ENCODE measurements at regions not wholly inside any gene's neighbourhood (a gene's known extent, or its start where the extent isn't known, plus 50 kb on each side); places are given as distances from the start of the nearest gene placed in this dataset.

DNA sequence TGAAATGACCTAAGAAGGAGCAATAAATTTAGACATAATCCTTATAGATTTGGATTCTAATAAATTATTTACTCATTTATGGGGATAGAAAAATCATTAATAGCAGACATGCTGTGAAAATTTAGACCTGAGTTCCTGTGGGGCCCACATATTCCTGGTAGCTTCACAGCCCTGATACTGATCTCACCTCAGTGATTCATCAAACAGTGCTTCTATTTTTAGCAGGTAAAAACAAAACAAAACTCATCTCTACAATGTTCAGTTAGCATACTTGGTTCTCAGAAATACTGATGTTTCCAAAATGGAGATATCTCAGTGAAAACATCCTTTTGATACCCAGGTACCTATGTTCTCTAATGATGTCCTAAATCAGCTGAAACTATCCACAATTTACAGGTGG, 841.1 kb upstream of the SORCS1 start:
- H3K4me2 ChIP-seq (ENCODE audit: low read length): no peak overlapping the region
- no peak overlapping the region for H3K4me3 ChIP-seq (ENCODE audit: low read length)
- H3K9me3 ChIP-seq (ENCODE audit: low read length): no peaks in the 10 kb centered on the region
- no peaks in the 10 kb centered on the region for H3K36me3 ChIP-seq (ENCODE audit: insufficient read depth, low read length)
- H4K20me1 ChIP-seq (ENCODE audit: insufficient read depth): no peaks in the 10 kb centered on the region
- H3K27me3 ChIP-seq (ENCODE audit: insufficient read depth, low read depth, low read length): no peaks in the 10 kb centered on the region
- TF ChIP-seq SMC3 (conservative IDR thresholded peaks at IDR 0.05; ENCODE audit: poor library complexity) (no peak), EP300 (conservative IDR thresholded peaks at IDR 0.05; ENCODE audit: poor library complexity, severe bottlenecking) (no peak), POLR2AphosphoS5 (IDR thresholded peaks at IDR 0.05) (no peak), TAF1 (IDR thresholded peaks at IDR 0.05; ENCODE audit: low read depth) (no peak), RAD21 (conservative IDR thresholded peaks at IDR 0.05) (no peak), EZH2 (IDR thresholded peaks at IDR 0.05; ENCODE audit: borderline replicate concordance, insufficient read depth, low read length, poor library complexity, severe bottlenecking) (no peak), MXI1 (conservative IDR thresholded peaks at IDR 0.05; ENCODE audit: poor library complexity, severe bottlenecking) (no peak)
- TF ChIP-seq, protein P1, sequence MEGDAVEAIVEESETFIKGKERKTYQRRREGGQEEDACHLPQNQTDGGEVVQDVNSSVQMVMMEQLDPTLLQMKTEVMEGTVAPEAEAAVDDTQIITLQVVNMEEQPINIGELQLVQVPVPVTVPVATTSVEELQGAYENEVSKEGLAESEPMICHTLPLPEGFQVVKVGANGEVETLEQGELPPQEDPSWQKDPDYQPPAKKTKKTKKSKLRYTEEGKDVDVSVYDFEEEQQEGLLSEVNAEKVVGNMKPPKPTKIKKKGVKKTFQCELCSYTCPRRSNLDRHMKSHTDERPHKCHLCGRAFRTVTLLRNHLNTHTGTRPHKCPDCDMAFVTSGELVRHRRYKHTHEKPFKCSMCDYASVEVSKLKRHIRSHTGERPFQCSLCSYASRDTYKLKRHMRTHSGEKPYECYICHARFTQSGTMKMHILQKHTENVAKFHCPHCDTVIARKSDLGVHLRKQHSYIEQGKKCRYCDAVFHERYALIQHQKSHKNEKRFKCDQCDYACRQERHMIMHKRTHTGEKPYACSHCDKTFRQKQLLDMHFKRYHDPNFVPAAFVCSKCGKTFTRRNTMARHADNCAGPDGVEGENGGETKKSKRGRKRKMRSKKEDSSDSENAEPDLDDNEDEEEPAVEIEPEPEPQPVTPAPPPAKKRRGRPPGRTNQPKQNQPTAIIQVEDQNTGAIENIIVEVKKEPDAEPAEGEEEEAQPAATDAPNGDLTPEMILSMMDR (IDR thresholded peaks at IDR 0.05; ENCODE audit: poor library complexity, severe bottlenecking): no peak
- TF ChIP-seq, protein P2, sequence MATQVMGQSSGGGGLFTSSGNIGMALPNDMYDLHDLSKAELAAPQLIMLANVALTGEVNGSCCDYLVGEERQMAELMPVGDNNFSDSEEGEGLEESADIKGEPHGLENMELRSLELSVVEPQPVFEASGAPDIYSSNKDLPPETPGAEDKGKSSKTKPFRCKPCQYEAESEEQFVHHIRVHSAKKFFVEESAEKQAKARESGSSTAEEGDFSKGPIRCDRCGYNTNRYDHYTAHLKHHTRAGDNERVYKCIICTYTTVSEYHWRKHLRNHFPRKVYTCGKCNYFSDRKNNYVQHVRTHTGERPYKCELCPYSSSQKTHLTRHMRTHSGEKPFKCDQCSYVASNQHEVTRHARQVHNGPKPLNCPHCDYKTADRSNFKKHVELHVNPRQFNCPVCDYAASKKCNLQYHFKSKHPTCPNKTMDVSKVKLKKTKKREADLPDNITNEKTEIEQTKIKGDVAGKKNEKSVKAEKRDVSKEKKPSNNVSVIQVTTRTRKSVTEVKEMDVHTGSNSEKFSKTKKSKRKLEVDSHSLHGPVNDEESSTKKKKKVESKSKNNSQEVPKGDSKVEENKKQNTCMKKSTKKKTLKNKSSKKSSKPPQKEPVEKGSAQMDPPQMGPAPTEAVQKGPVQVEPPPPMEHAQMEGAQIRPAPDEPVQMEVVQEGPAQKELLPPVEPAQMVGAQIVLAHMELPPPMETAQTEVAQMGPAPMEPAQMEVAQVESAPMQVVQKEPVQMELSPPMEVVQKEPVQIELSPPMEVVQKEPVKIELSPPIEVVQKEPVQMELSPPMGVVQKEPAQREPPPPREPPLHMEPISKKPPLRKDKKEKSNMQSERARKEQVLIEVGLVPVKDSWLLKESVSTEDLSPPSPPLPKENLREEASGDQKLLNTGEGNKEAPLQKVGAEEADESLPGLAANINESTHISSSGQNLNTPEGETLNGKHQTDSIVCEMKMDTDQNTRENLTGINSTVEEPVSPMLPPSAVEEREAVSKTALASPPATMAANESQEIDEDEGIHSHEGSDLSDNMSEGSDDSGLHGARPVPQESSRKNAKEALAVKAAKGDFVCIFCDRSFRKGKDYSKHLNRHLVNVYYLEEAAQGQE (IDR thresholded peaks at IDR 0.05; ENCODE audit: borderline replicate concordance): no peak
- no peaks in the 10 kb centered on the region for H3K9me2 ChIP-seq (ENCODE audit: insufficient read depth, low read length)
- no peaks in the 10 kb centered on the region for H3K79me2 ChIP-seq (replicated peaks; ENCODE audit: insufficient read depth, low read length)
- no peaks in the 10 kb centered on the region for H3F3A ChIP-seq (ENCODE audit: insufficient read depth, low read length, poor library complexity, severe bottlenecking)
- H3K27ac ChIP-seq (ENCODE audit: low read length): no peak overlapping the region
- no peak overlapping the region for H2AFZ ChIP-seq (ENCODE audit: low read depth, low read length)
- H3K9ac ChIP-seq (ENCODE audit: low read length): no peak overlapping the region

DNA sequence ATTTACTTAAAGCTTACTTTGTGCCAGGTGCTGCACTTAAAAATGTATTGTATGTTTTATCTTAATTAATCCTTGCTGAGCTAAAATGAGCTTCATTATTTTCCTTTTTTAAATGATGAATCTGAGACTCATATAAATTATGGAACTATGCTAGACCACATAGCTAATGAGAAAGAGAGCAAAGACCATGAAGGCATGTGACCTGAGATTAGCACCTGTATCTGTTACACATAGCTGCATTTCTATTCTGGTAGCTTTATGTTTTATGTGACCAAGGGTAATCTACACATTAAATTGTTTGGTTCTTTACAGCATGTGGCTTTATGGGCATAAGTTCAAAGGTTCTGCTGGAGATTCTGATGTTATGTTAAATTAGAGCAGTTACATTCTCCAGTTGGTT, 839.1 kb upstream of the SORCS1 start:
- no peaks in the 10 kb centered on the region for H4K20me1 ChIP-seq (ENCODE audit: insufficient read depth)
- no peaks in the 10 kb centered on the region for H3F3A ChIP-seq (ENCODE audit: insufficient read depth, low read length, poor library complexity, severe bottlenecking)
- no peaks in the 10 kb centered on the region for H3K79me2 ChIP-seq (replicated peaks; ENCODE audit: insufficient read depth, low read length)
- H2AFZ ChIP-seq (ENCODE audit: low read depth, low read length): no peak overlapping the region
- H3K9me2 ChIP-seq (ENCODE audit: insufficient read depth, low read length): no peaks in the 10 kb centered on the region
- no peaks in the 10 kb centered on the region for H3K9me3 ChIP-seq (ENCODE audit: low read length)
- H3K4me2 ChIP-seq (ENCODE audit: low read length): no peak overlapping the region
- H3K27me3 ChIP-seq (ENCODE audit: insufficient read depth, low read depth, low read length): no peaks in the 10 kb centered on the region
- TF ChIP-seq EZH2 (IDR thresholded peaks at IDR 0.05; ENCODE audit: borderline replicate concordance, insufficient read depth, low read length, poor library complexity, severe bottlenecking): no peak
- H3K27ac ChIP-seq (ENCODE audit: low read length): no peak overlapping the region
- no peak overlapping the region for H3K9ac ChIP-seq (ENCODE audit: low read length)
- no peaks in the 10 kb centered on the region for H3K36me3 ChIP-seq (ENCODE audit: insufficient read depth, low read length)
- H3K4me3 ChIP-seq (ENCODE audit: low read length): no peak overlapping the region

DNA sequence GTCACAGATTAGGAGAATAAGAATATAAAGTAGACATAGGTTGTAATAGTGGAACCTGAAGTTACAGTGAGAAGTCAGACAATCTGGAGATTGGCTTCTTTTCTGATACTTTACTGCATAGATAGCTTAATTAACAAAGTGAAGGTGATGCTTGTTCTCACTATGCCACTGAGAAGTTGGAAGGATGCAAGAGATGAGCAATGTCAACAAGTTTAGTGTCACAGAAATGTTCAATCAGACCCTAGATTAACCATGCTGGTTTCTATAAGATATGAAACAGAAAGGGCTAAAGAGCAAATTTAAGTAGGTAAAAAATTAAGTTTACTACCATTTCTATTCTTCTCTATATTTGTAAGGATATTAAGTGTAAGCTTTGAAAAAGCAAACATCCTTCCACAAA, 838.6 kb upstream of the SORCS1 start:
- Histone ChIP-seq H2AFZ (ENCODE audit: low read depth, low read length) (no peak overlapping the region), H3K27me3 (ENCODE audit: insufficient read depth, low read depth, low read length) (no peaks in the 10 kb centered on the region), H4K20me1 (ENCODE audit: insufficient read depth) (no peaks in the 10 kb centered on the region), H3K79me2 (replicated peaks; ENCODE audit: insufficient read depth, low read length) (no peaks in the 10 kb centered on the region), H3K36me3 (ENCODE audit: insufficient read depth, low read length) (no peaks in the 10 kb centered on the region), H3K27ac (ENCODE audit: low read length) (no peak overlapping the region), H3K9me3 (ENCODE audit: low read length) (no peaks in the 10 kb centered on the region), H3K9me2 (ENCODE audit: insufficient read depth, low read length) (no peaks in the 10 kb centered on the region), H3K4me3 (ENCODE audit: low read length) (no peak overlapping the region), H3K9ac (ENCODE audit: low read length) (no peak overlapping the region), H3F3A (ENCODE audit: insufficient read depth, low read length, poor library complexity, severe bottlenecking) (no peaks in the 10 kb centered on the region), H3K4me2 (ENCODE audit: low read length) (no peak overlapping the region)
- TF ChIP-seq MXI1 (conservative IDR thresholded peaks at IDR 0.05; ENCODE audit: poor library complexity, severe bottlenecking): no peak
- TF ChIP-seq, protein P1 (IDR thresholded peaks at IDR 0.05; ENCODE audit: poor library complexity, severe bottlenecking): no peak
